HFF-Myc (cell line): ENCODE measurements at regions not wholly inside any gene's neighbourhood (a gene's known extent, or its start where the extent isn't known, plus 50 kb on each side); places are given as distances from the start of the nearest gene placed in this dataset.
A peak's percentile ranks its signal among the peaks of the same experiment; 100 is the strongest.

ENCODE experiments used
- DNase-seq: peaks from one replicate; pipeline ENCODE4 v3.0.0-alpha.2; 2011; ENCODE audit warnings: low read depth; ENCODE audit errors: extremely low read depth
- H3K4me3 ChIP-seq: replicated peaks from 2 replicates; pipeline ENCODE4 v1.5.1; 2011; ENCODE audit warnings: low read depth, mild to moderate bottlenecking, control low read depth, low read length
- CTCF ChIP-seq: IDR thresholded peaks from 2 replicates; pipeline ENCODE4 v1.5.1; 2012; ENCODE audit warnings: mild to moderate bottlenecking, low read depth, low read length, control low read depth; ENCODE audit errors: missing control alignments

- no peak for DNase-seq
- H3K4me3 ChIP-seq: no peak overlapping the region
- no peak for TF ChIP-seq CTCF
Measured at GRCh38 chr13:111421216-111421615, 100.8 kb downstream of the TEX29 start.

GRCh38 chr13:111422348-111422747 lies 101.9 kb downstream of the TEX29 start:
- no peak for TF ChIP-seq CTCF
- H3K4me3 ChIP-seq: no peak overlapping the region
- no peak for DNase-seq

GRCh38 chr13:111423168-111423785 lies 102.8 kb downstream of the TEX29 start:
- TF ChIP-seq CTCF: no peak
- H3K4me3 ChIP-seq: no peak overlapping the region
- DNase-seq: no peak

GRCh38 chr13:111424134-111424533 lies 103.7 kb downstream of the TEX29 start:
- TF ChIP-seq CTCF: no peak
- H3K4me3 ChIP-seq: no peak overlapping the region
- no peak for DNase-seq

- TF ChIP-seq CTCF: no peak
- no peak overlapping the region for H3K4me3 ChIP-seq
- no peak for DNase-seq
Measured at GRCh38 chr13:111425326-111425725, 104.9 kb downstream of the TEX29 start.

- peak; percentile 17 for DNase-seq
- TF ChIP-seq CTCF: peak; percentile 66
- no peak overlapping the region for H3K4me3 ChIP-seq
Measured at GRCh38 chr13:111429064-111429558, 108.7 kb downstream of the TEX29 start.

- H3K4me3 ChIP-seq: no peak overlapping the region
- DNase-seq: no peak
- no peak for TF ChIP-seq CTCF
Measured at GRCh38 chr13:111431206-111431605, 110.8 kb downstream of the TEX29 start.
